B cell (primary cell): ENCODE measurements at regions not wholly inside any gene's neighbourhood (a gene's known extent, or its start where the extent isn't known, plus 50 kb on each side); places are given as distances from the start of the nearest gene placed in this dataset.

Experiments
- ATAC-seq: fragments of 200-7000 bp; cut with Tn5 transposase; one replicate; pipeline ENCODE4 v1.10.0; 2021; ENCODE audit warnings: low read depth, mild to moderate bottlenecking, moderate number of reproducible peaks, moderate library complexity
- CTCF ChIA-PET: fragments of 350-600 bp; sonication (Branson Sonifier 250); formaldehyde crosslinking; loops from one replicate; lab custom pipeline; 2021; ENCODE audit warnings: antibody characterized with exemption, inconsistent platforms; lab: Charles Lee
- POLR2A ChIA-PET: fragments of 350-600 bp; sonication (Branson Sonifier 250); formaldehyde crosslinking; loops from one replicate; lab custom pipeline; 2021; ENCODE audit warnings: antibody characterized with exemption; lab: Charles Lee
- DNase-seq: peaks from one replicate; pipeline ENCODE4 v3.0.0; 2013
- H2AFZ ChIP-seq: 2 replicates; pipeline ENCODE4 v1.6.1; 2012; ENCODE audit warnings: mild to moderate bottlenecking, low read depth, low read length; ENCODE audit not compliant: insufficient read depth, poor library complexity, severe bottlenecking
- H3K27ac ChIP-seq, 2 donors: 1 replicate in 1 of 2; 2 replicates in 1 of 2; pipeline ENCODE4 v1.5.1; 2012 to 2013; ENCODE audit warnings: low read length in 2 of 2, mild to moderate bottlenecking in 2 of 2, moderate library complexity in 1 of 2
- H3K27me3 ChIP-seq, 4 experiments: fragments of 200-600 bp in 1 of 4; sonication (generic) in 1 of 4; replicated peaks in 1 of 4; 1 replicate in 2 of 4; 2 replicates in 2 of 4; pipeline versions ENCODE4 v1.6.1 to v1.7.0; 2013 to 2016; ENCODE audit warnings: low read length in 3 of 4, mild to moderate bottlenecking in 2 of 4, mixed read lengths in 1 of 4, moderate library complexity in 1 of 4; ENCODE audit not compliant: insufficient read depth in 4 of 4, control insufficient read depth in 3 of 4; ENCODE audit errors: control extremely low read depth in 1 of 4
- H3K36me3 ChIP-seq, 2 experiments: replicated peaks in 1 of 2; 1 replicate in 1 of 2; 2 replicates in 1 of 2; pipeline versions ENCODE4 v1.6.1 to v1.7.1; 2013; ENCODE audit warnings: low read length in 1 of 2; ENCODE audit not compliant: insufficient read depth in 2 of 2, control insufficient read depth in 1 of 2; ENCODE audit errors: control extremely low read depth in 1 of 2, extremely low read depth in 1 of 2
- H3K4me1 ChIP-seq, 2 donors: fragments of 200-600 bp in 1 of 2; sonication (generic) in 1 of 2; 1 replicate in 1 of 2; 2 replicates in 1 of 2; pipeline versions ENCODE4 v1.5.1 to v1.6.1; 2013 to 2017; ENCODE audit warnings: low read length in 2 of 2; ENCODE audit not compliant: control insufficient read depth in 2 of 2, insufficient read depth in 2 of 2
- H3K4me2 ChIP-seq: replicated peaks from 2 replicates; pipeline ENCODE3; 2012; ENCODE audit warnings: mild to moderate bottlenecking, low read depth, low read length; ENCODE audit not compliant: poor library complexity, severe bottlenecking
- H3K4me3 ChIP-seq, 5 experiments: fragments of 200-600 bp in 1 of 5; sonication (generic) in 1 of 5; 1 replicate in 3 of 5; 2 replicates in 2 of 5; pipeline versions ENCODE4 v1.5.1 to v1.7.0; 2011 to 2016; ENCODE audit warnings: low read length in 4 of 5, mild to moderate bottlenecking in 4 of 5, low read depth in 2 of 5, control low read depth in 1 of 5, moderate library complexity in 1 of 5; ENCODE audit not compliant: insufficient read depth in 1 of 5; ENCODE audit errors: control extremely low read depth in 1 of 5, extremely low read depth in 1 of 5
- H3K79me2 ChIP-seq: fragments of 200-600 bp; sonication (generic); one replicate; pipeline ENCODE4 v1.6.0; 2016; ENCODE audit warnings: low read length; ENCODE audit not compliant: control insufficient read depth, insufficient read depth
- H3K9ac ChIP-seq: fragments of 200-600 bp; sonication (generic); 2 replicates; pipeline ENCODE4 v1.6.1; 2017; ENCODE audit warnings: mild to moderate bottlenecking, low read length, moderate library complexity
- H3K9me3 ChIP-seq, 3 donors: one replicate each; pipeline versions ENCODE4 v1.6.1 to v1.7.1; 2013; ENCODE audit warnings: low read length in 2 of 3; ENCODE audit not compliant: control insufficient read depth in 2 of 3, insufficient read depth in 1 of 3; ENCODE audit errors: control extremely low read depth in 1 of 3
- H4K20me1 ChIP-seq: 2 replicates; pipeline ENCODE4 v1.6.0; 2012; ENCODE audit warnings: mild to moderate bottlenecking, low read length; ENCODE audit not compliant: insufficient read depth, control insufficient read depth, poor library complexity, severe bottlenecking
- H3K27ac Mint-ChIP-seq: one replicate; pipeline ENCODE4 v1.8.0; 2021; ENCODE audit warnings: mixed read lengths
- H3K27me3 Mint-ChIP-seq: one replicate; pipeline ENCODE4 v1.8.0; 2021; ENCODE audit warnings: mixed read lengths
- H3K4me1 Mint-ChIP-seq: one replicate; pipeline ENCODE4 v1.8.0; 2021; ENCODE audit warnings: mixed read lengths
- H3K4me3 Mint-ChIP-seq: one replicate; pipeline ENCODE4 v1.8.0; 2021; ENCODE audit warnings: mixed read lengths
- H3K9me3 Mint-ChIP-seq: one replicate; pipeline ENCODE4 v1.8.0; 2022; ENCODE audit warnings: mixed read lengths; ENCODE audit not compliant: insufficient read depth
- EZH2 ChIP-seq: IDR thresholded peaks from 2 replicates; pipeline ENCODE4 v1.6.1; 2012; ENCODE audit warnings: borderline replicate concordance, low read depth, mild to moderate bottlenecking, moderate library complexity, low read length; ENCODE audit not compliant: insufficient read depth, poor library complexity, severe bottlenecking
- WGBS: methylation state at CpG from one replicate; pipeline ENCODE4 v1.1.5; 2013; ENCODE audit warnings: missing lambda C conversion rate; ENCODE audit not compliant: insufficient coverage; 5-methylcytosine and 5-hydroxymethylcytosine counted together
- intact Hi-C: fragments of 100-400 bp; cut with micrococcal nuclease; formaldehyde crosslinking; loops from one replicate; pipeline ENCODE4 v1.10.0; 2022
- TF ChIP-seq, protein P1 (sequence below): fragments of 200-600 bp; IDR thresholded peaks from one replicate; pipeline ENCODE4 v1.8.0; 2022; ENCODE audit warnings: antibody characterized with exemption, mild to moderate bottlenecking

DNA sequence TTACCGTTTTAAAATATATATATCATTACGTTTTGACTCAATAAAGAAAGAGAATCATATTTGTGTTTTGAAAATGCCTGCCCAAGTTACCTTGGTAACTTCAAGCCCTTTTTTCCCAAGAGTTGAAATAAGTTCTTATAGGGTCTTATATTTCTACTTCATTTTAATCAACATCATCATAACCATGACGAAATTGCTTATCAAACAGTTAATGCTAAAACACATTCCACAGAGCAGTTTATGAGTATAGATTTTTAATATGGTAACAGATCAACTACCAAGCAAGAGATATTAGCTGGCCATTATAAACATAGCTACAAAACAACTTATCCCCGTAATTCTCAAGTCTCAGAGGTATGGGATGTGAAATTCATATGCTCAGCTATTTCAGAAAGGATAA, 197.9 kb upstream of the LRRTM4 start:
- Histone ChIP-seq H4K20me1 (no peaks in the 10 kb centered on the region), H3K4me1 (no peaks in the 10 kb centered on the region), H3K9ac (no peak overlapping the region), H3K27ac (no peak overlapping the region), H3K4me2 (no peak overlapping the region), H3K9me3 (no peaks in the 10 kb centered on the region), H3K36me3 (no peaks in the 10 kb centered on the region), H3K27me3 (no peaks in the 10 kb centered on the region), H3K4me3 (no peak overlapping the region), H2AFZ (no peak overlapping the region), H3K79me2 (no peaks in the 10 kb centered on the region)
- no CpG with 5 or more reads among the region's 4 CpGs for WGBS
- TF ChIP-seq, protein P1, sequence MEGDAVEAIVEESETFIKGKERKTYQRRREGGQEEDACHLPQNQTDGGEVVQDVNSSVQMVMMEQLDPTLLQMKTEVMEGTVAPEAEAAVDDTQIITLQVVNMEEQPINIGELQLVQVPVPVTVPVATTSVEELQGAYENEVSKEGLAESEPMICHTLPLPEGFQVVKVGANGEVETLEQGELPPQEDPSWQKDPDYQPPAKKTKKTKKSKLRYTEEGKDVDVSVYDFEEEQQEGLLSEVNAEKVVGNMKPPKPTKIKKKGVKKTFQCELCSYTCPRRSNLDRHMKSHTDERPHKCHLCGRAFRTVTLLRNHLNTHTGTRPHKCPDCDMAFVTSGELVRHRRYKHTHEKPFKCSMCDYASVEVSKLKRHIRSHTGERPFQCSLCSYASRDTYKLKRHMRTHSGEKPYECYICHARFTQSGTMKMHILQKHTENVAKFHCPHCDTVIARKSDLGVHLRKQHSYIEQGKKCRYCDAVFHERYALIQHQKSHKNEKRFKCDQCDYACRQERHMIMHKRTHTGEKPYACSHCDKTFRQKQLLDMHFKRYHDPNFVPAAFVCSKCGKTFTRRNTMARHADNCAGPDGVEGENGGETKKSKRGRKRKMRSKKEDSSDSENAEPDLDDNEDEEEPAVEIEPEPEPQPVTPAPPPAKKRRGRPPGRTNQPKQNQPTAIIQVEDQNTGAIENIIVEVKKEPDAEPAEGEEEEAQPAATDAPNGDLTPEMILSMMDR: no peak
- TF ChIP-seq EZH2: no peak
- Mint-ChIP-seq H3K9me3 (no peaks in the 10 kb centered on the region), H3K27ac (no peak overlapping the region), H3K4me3 (no peak overlapping the region), H3K4me1 (no peaks in the 10 kb centered on the region), H3K27me3 (no peaks in the 10 kb centered on the region)
- ChIA-PET CTCF (no interaction called here), POLR2A (no interaction called here)
- no peak for ATAC-seq
- no peak for DNase-seq
- intact Hi-C loops: no loop called here

DNA sequence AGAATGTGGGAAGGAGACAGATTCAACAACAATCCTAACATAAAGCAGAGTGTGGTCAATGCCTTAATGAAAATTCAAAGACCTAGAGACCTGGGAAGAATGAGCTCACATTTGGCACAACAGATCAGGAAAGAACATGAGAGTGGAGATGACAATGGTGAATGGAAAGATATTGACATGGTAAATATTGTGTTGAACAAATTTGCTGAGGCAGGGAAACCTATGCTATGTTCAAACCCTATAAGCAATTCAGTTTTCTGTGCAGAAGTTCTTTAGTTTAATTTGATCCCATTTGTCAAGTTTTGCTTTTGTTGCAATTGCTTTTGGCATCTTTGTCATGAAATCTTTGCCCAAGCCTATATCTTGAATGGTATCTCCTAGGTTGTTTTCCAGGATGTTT, 199.4 kb upstream of the LRRTM4 start:
- Histone ChIP-seq H3K4me2 (no peak overlapping the region), H3K9ac (no peak overlapping the region), H3K4me1 (no peaks in the 10 kb centered on the region), H3K4me3 (no peak overlapping the region), H4K20me1 (no peaks in the 10 kb centered on the region), H3K79me2 (no peaks in the 10 kb centered on the region), H3K27ac (no peak overlapping the region), H3K27me3 (no peaks in the 10 kb centered on the region), H3K36me3 (no peaks in the 10 kb centered on the region), H3K9me3 (no peaks in the 10 kb centered on the region), H2AFZ (no peak overlapping the region)
- no peak for DNase-seq
- Mint-ChIP-seq H3K27ac (no peak overlapping the region), H3K4me3 (no peak overlapping the region), H3K4me1 (no peaks in the 10 kb centered on the region), H3K9me3 (peaks cover 2% of the 10 kb centered on the region), H3K27me3 (no peaks in the 10 kb centered on the region)
- ATAC-seq: no peak
- POLR2A ChIA-PET: no interaction called here
- TF ChIP-seq EZH2: no peak
- TF ChIP-seq, protein P1: no peak
- intact Hi-C loops: no loop called here
- CTCF ChIA-PET: no interaction called here
